GM21515 (cell line): ENCODE measurements at regions not wholly inside any gene's neighbourhood (a gene's known extent, or its start where the extent isn't known, plus 50 kb on each side); places are given as distances from the start of the nearest gene placed in this dataset.
"Not testable (repeated sequence)": the region's sequence is repeated elsewhere in the genome, so short reads cannot be mapped to it uniquely, and the experiment has no call there.

Source experiments
- ATAC-seq: cut with Tn5 transposase; IDR thresholded peaks from one replicate; pipeline ENCODE4 v1.9.1; 2021; ENCODE audit not compliant: unreplicated experiment

- ATAC-seq: not testable (repeated sequence)
Observed at GRCh38 chr6:67804808-67805207, 830.3 kb upstream of the ADGRB3 start.

GRCh38 chr6:67802771-67803170 is 832.3 kb upstream of the ADGRB3 start:
- no peak for ATAC-seq

- ATAC-seq: no peak
Observed at GRCh38 chr6:67792996-67793395, 842.1 kb upstream of the ADGRB3 start.

GRCh38 chr6:67790569-67790968 is 844.5 kb upstream of the ADGRB3 start:
- no peak for ATAC-seq

GRCh38 chr6:67787119-67787518 is 848.0 kb upstream of the ADGRB3 start:
- not testable (repeated sequence) for ATAC-seq

- no peak for ATAC-seq
Observed at GRCh38 chr6:67779876-67780275, 855.2 kb upstream of the ADGRB3 start.

- ATAC-seq: no peak
Observed at GRCh38 chr6:67775333-67775732, 859.7 kb upstream of the ADGRB3 start.

GRCh38 chr6:67768972-67769371 is 866.1 kb upstream of the ADGRB3 start:
- ATAC-seq: no peak

- not testable (repeated sequence) for ATAC-seq
Observed at GRCh38 chr6:67767046-67767822, 867.8 kb upstream of the ADGRB3 start.

- ATAC-seq: no peak
Observed at GRCh38 chr6:67766057-67766456, 869.0 kb upstream of the ADGRB3 start.

GRCh38 chr6:67759001-67759400 is 876.1 kb upstream of the ADGRB3 start:
- no peak for ATAC-seq

GRCh38 chr6:67757465-67758033 is 877.5 kb upstream of the ADGRB3 start:
- no peak for ATAC-seq

- ATAC-seq: no peak
Observed at GRCh38 chr6:67748521-67748920, 886.6 kb upstream of the ADGRB3 start.

GRCh38 chr6:67736816-67737215 is 898.3 kb upstream of the ADGRB3 start:
- no peak for ATAC-seq

- ATAC-seq: no peak
Observed at GRCh38 chr6:67736161-67736560, 898.9 kb upstream of the ADGRB3 start.

- no peak for ATAC-seq
Observed at GRCh38 chr6:67735623-67736022, 899.5 kb upstream of the ADGRB3 start.

- ATAC-seq: no peak
Observed at GRCh38 chr6:67722861-67723261, 912.2 kb upstream of the ADGRB3 start.

- ATAC-seq: no peak
Observed at GRCh38 chr6:67717281-67717680, 917.8 kb upstream of the ADGRB3 start.

- no peak for ATAC-seq
Observed at GRCh38 chr6:67706388-67706787, 928.7 kb upstream of the ADGRB3 start.

GRCh38 chr6:67698534-67698933 is 936.5 kb upstream of the ADGRB3 start:
- no peak for ATAC-seq

GRCh38 chr6:67694127-67694526 is 941.0 kb upstream of the ADGRB3 start:
- ATAC-seq: no peak

GRCh38 chr6:67689329-67689728 is 945.8 kb upstream of the ADGRB3 start:
- no peak for ATAC-seq

GRCh38 chr6:67687396-67687795 is 947.7 kb upstream of the ADGRB3 start:
- ATAC-seq: no peak
